Neutrophil (primary cell): ENCODE measurements at regions not wholly inside any gene's neighbourhood (a gene's known extent, or its start where the extent isn't known, plus 50 kb on each side); places are given as distances from the start of the nearest gene placed in this dataset.
"Not testable (repeated sequence)": the region's sequence is repeated elsewhere in the genome, so short reads cannot be mapped to it uniquely, and the experiment has no call there.

Experiments used
- H3K27ac ChIP-seq: fragments of 200-600 bp; sonication (generic); 2 replicates; pipeline ENCODE4 v1.5.1; 2016; ENCODE audit warnings: mild to moderate bottlenecking, moderate library complexity
- H3K27me3 ChIP-seq: fragments of 200-600 bp; sonication (generic); 2 replicates; pipeline ENCODE4 v1.6.0; 2016; ENCODE audit warnings: mild to moderate bottlenecking
- H3K36me3 ChIP-seq: fragments of 200-600 bp; sonication (generic); 2 replicates; pipeline ENCODE4 v1.5.1; 2017
- H3K4me1 ChIP-seq, 2 experiments: fragments of 200-600 bp in 1 of 2; sonication (generic) in 1 of 2; 1 replicate in 1 of 2; 2 replicates in 1 of 2; pipeline versions ENCODE4 v1.5.1 to v1.6.1; 2013 to 2016; ENCODE audit warnings: low read depth in 1 of 2, low read length in 1 of 2, mild to moderate bottlenecking in 1 of 2, moderate library complexity in 1 of 2; ENCODE audit not compliant: control insufficient read depth in 1 of 2, insufficient read depth in 1 of 2
- H3K4me3 ChIP-seq, 2 experiments: fragments of 200-600 bp in 1 of 2; sonication (generic) in 1 of 2; 1 replicate in 1 of 2; 2 replicates in 1 of 2; pipeline ENCODE4 v1.5.1; 2013 to 2016; ENCODE audit warnings: low read depth in 1 of 2, low read length in 1 of 2, mild to moderate bottlenecking in 1 of 2, moderate library complexity in 1 of 2
- H3K9me3 ChIP-seq: fragments of 200-600 bp; sonication (generic); 2 replicates; pipeline ENCODE4 v1.5.1; 2016
- CTCF ChIP-seq: fragments of 200-600 bp; sonication (generic); IDR thresholded peaks from 2 replicates; pipeline ENCODE4 v1.5.1; 2016; ENCODE audit warnings: antibody characterized with exemption

GRCh38 chr6:112881828-112882780 is 535.0 kb downstream of the RFPL4B start:
- H3K36me3 ChIP-seq: no peaks in the 10 kb centered on the region
- peaks cover 7 to 22% of the 10 kb centered on the region in 2 experiments for H3K4me1 ChIP-seq
- H3K27ac ChIP-seq: peak overlapping the region; percentile 53
- no peaks in the 10 kb centered on the region for H3K9me3 ChIP-seq
- no peaks in the 10 kb centered on the region for H3K27me3 ChIP-seq
- TF ChIP-seq CTCF: no peak
- no peak overlapping the region for H3K4me3 ChIP-seq

DNA sequence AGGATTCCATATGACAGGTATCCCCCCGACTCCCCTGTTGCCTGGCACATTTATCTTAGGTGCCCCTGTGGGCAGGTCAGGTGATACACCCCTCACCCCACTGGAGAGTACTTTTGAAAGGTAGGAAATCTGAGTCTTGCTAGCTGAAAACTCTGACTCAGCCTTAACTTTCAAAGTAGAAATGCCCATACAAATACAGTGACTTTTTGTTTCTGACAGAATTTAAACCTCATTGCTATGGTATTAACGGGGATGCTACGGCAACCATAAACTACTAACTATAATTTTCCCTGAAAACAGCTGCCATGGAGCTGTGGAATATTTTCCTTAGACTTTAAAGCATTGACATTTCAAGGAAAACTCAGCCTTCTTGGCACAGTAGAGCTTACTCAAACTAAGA is 536.0 kb downstream of the RFPL4B start:
- no peak overlapping the region for H3K4me3 ChIP-seq
- no peaks in the 10 kb centered on the region for H3K27me3 ChIP-seq
- peaks cover 7 to 22% of the 10 kb centered on the region in 2 experiments for H3K4me1 ChIP-seq
- no peaks in the 10 kb centered on the region for H3K36me3 ChIP-seq
- TF ChIP-seq CTCF: no peak
- peak overlapping the region; percentile 53 for H3K27ac ChIP-seq
- H3K9me3 ChIP-seq: no peaks in the 10 kb centered on the region

- Histone ChIP-seq H3K27ac (peak overlapping the region; percentile 41), H3K27me3 (no peaks in the 10 kb centered on the region), H3K9me3 (no peaks in the 10 kb centered on the region), H3K4me1 (peaks cover 7 to 22% of the 10 kb centered on the region in 2 experiments), H3K36me3 (no peaks in the 10 kb centered on the region), H3K4me3 (no peak overlapping the region)
- no peak for TF ChIP-seq CTCF
Observed at GRCh38 chr6:112886415-112886814, 539.3 kb downstream of the RFPL4B start.

DNA sequence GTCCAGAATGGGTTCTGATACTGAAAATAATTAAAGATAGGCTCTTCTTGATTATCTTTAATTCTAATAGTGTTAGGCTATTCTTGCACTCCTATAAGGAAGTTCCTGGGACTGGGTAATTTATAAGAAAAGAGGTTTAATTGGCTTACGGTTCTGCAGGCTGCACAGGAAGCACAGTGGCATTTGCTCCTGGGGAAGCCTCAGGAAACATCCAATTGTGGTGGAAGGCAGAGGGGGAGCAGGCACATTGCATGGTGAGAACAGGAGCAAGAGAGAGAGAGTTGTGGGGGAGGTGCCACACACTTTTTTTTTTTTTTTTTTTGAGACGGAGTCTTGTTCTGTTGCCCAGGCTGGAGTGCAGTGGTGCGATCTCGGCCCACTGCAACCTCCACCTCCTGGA is 540.3 kb downstream of the RFPL4B start:
- not testable (repeated sequence) for H3K27ac ChIP-seq

GRCh38 chr6:112899541-112899940 is 552.4 kb downstream of the RFPL4B start:
- H3K4me1 ChIP-seq: no peaks in the 10 kb centered on the region
- no peaks in the 10 kb centered on the region for H3K36me3 ChIP-seq
- H3K9me3 ChIP-seq: no peaks in the 10 kb centered on the region
- no peak overlapping the region for H3K27ac ChIP-seq
- no peak for TF ChIP-seq CTCF
- H3K4me3 ChIP-seq: no peak overlapping the region
- no peaks in the 10 kb centered on the region for H3K27me3 ChIP-seq

More for the DNA sequence above, 540.3 kb downstream of the RFPL4B start:
- not testable (repeated sequence) for H3K4me3 ChIP-seq, H3K27me3 ChIP-seq, H3K9me3 ChIP-seq, H3K36me3 ChIP-seq
- H3K4me1 ChIP-seq: peaks cover 7 to 14% of the 10 kb centered on the region in 2 experiments

GRCh38 chr6:112903361-112903760 is 556.2 kb downstream of the RFPL4B start:
- Histone ChIP-seq H3K27ac (no peak overlapping the region), H3K9me3 (no peaks in the 10 kb centered on the region), H3K4me1 (no peaks in the 10 kb centered on the region), H3K4me3 (no peak overlapping the region), H3K36me3 (no peaks in the 10 kb centered on the region), H3K27me3 (no peaks in the 10 kb centered on the region)
- no peak for TF ChIP-seq CTCF
